ENCODE measurements at regions not wholly inside any gene's neighbourhood (a gene's known extent, or its start where the extent isn't known, plus 50 kb on each side); places are given as distances from the start of the nearest gene placed in this dataset.

- 78% methylated on average over 3 of the region's 3 CpGs for WGBS (ENCODE audit: low lambda C conversion rate, missing lambda C conversion rate)
- Histone ChIP-seq H3K36me3 (replicated peaks; ENCODE audit: insufficient read depth, low read depth) (no peaks in the 10 kb centered on the region), H3K4me3 (no peak overlapping the region), H2AFZ (no peak overlapping the region), H3K4me2 (no peak overlapping the region), H3K27me3 (no peaks in the 10 kb centered on the region), H3K9me3 (ENCODE audit: low read depth) (no peaks in the 10 kb centered on the region), H3K79me2 (no peaks in the 10 kb centered on the region), H3K9me2 (replicated peaks; ENCODE audit: insufficient read depth) (no peaks in the 10 kb centered on the region), H3K27ac (no peak overlapping the region), H4K20me1 (ENCODE audit: insufficient read depth, poor library complexity, severe bottlenecking) (no peaks in the 10 kb centered on the region), H3K4me1 (ENCODE audit: insufficient read depth) (no peaks in the 10 kb centered on the region)
- DNase-seq (ENCODE audit: low spot score): no peak
- TF ChIP-seq EZH2phosphoT487 (IDR thresholded peaks at IDR 0.05; ENCODE audit: low read depth, severe bottlenecking, unreplicated experiment) (no peak), CTCF (IDR thresholded peaks at IDR 0.05; ENCODE audit: poor library complexity) (no peak), EZH2 (IDR thresholded peaks at IDR 0.05; ENCODE audit: borderline replicate concordance) (no peak)
Observed at GRCh38 chr6:66851930-66852329, 1144.9 kb upstream of the EYS start.

GRCh38 chr6:66849843-66850242 is 1142.8 kb upstream of the EYS start:
- no peak overlapping the region for H3K27ac ChIP-seq
- H3K9me3 ChIP-seq (ENCODE audit: low read depth): no peaks in the 10 kb centered on the region
- TF ChIP-seq EZH2 (IDR thresholded peaks at IDR 0.05; ENCODE audit: borderline replicate concordance): no peak
- no peak for TF ChIP-seq EZH2phosphoT487 (IDR thresholded peaks at IDR 0.05; ENCODE audit: low read depth, severe bottlenecking, unreplicated experiment)
- TF ChIP-seq CTCF (IDR thresholded peaks at IDR 0.05; ENCODE audit: poor library complexity): no peak
- H2AFZ ChIP-seq: no peak overlapping the region
- H3K4me1 ChIP-seq (ENCODE audit: insufficient read depth): no peaks in the 10 kb centered on the region
- no peak overlapping the region for H3K4me2 ChIP-seq
- no peaks in the 10 kb centered on the region for H3K27me3 ChIP-seq
- no peak for DNase-seq (ENCODE audit: low spot score)
- no peaks in the 10 kb centered on the region for H3K9me2 ChIP-seq (replicated peaks; ENCODE audit: insufficient read depth)
- H3K4me3 ChIP-seq: no peak overlapping the region
- no peaks in the 10 kb centered on the region for H3K79me2 ChIP-seq
- no peaks in the 10 kb centered on the region for H4K20me1 ChIP-seq (ENCODE audit: insufficient read depth, poor library complexity, severe bottlenecking)
- no peaks in the 10 kb centered on the region for H3K36me3 ChIP-seq (replicated peaks; ENCODE audit: insufficient read depth, low read depth)

GRCh38 chr6:66848244-66848953 is 1141.4 kb upstream of the EYS start:
- DNase-seq (ENCODE audit: low spot score): no peak
- no peak for TF ChIP-seq CTCF (IDR thresholded peaks at IDR 0.05; ENCODE audit: poor library complexity)
- TF ChIP-seq EZH2phosphoT487 (IDR thresholded peaks at IDR 0.05; ENCODE audit: low read depth, severe bottlenecking, unreplicated experiment): no peak
- TF ChIP-seq EZH2 (IDR thresholded peaks at IDR 0.05; ENCODE audit: borderline replicate concordance): no peak
- Histone ChIP-seq H3K4me3 (no peak overlapping the region), H3K4me1 (ENCODE audit: insufficient read depth) (no peaks in the 10 kb centered on the region), H4K20me1 (ENCODE audit: insufficient read depth, poor library complexity, severe bottlenecking) (no peaks in the 10 kb centered on the region), H3K9me2 (replicated peaks; ENCODE audit: insufficient read depth) (no peaks in the 10 kb centered on the region), H3K27me3 (no peaks in the 10 kb centered on the region), H3K36me3 (replicated peaks; ENCODE audit: insufficient read depth, low read depth) (no peaks in the 10 kb centered on the region), H3K9me3 (ENCODE audit: low read depth) (no peaks in the 10 kb centered on the region), H2AFZ (no peak overlapping the region), H3K27ac (no peak overlapping the region), H3K79me2 (no peaks in the 10 kb centered on the region), H3K4me2 (no peak overlapping the region)
- 73% methylated on average over 3 of the region's 3 CpGs for WGBS (ENCODE audit: low lambda C conversion rate, missing lambda C conversion rate)

All from hepatocyte (in vitro differentiated cells).